ENCODE measurements at regions not wholly inside any gene's neighbourhood (a gene's known extent, or its start where the extent isn't known, plus 50 kb on each side); places are given as distances from the start of the nearest gene placed in this dataset.

DNA sequence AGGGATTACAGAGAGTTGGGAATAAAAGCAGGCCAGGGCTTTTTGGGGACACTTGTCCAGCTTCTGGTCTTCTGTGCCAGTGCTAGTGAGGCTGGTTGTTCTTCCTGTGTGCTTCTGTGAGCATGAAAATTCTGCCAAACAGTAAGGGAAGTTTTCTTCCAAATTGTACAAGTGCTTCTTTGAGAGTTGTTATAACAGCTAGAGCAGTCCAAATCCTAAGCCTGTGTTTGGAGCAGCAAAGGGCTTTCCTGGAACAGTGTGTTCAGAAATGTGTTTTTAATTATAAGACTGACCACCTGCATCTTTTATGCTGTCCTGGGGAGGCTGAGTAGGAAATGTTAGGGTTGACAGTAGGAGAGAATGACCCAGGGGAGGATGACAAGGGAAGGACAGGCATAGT, 223.0 kb upstream of the P2RY1 start:
- no peak for FAIRE-seq

DNA sequence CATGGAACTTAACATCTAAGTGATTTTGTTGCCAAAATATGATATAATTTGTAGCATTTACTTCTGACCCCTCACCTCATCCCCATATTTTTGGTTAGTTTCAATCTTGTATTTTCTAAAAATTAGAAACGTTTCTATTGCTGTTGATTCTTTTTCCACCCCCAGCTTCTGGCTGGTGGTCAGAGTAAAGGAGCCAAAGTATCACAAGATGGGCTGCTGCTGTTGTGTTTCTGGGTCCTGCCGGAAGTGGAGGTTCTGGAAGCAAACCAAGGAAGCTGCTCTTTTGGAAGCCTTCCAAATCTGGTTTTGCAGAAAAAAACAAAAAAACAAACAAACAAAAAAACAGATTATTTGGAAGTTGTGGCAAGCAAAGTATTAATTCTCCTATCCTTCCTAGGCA, 221.1 kb upstream of the P2RY1 start:
- no peak for TF ChIP-seq EZH2 (IDR thresholded peaks at IDR 0.05; ENCODE audit: low read length)
- TF ChIP-seq, protein P1, sequence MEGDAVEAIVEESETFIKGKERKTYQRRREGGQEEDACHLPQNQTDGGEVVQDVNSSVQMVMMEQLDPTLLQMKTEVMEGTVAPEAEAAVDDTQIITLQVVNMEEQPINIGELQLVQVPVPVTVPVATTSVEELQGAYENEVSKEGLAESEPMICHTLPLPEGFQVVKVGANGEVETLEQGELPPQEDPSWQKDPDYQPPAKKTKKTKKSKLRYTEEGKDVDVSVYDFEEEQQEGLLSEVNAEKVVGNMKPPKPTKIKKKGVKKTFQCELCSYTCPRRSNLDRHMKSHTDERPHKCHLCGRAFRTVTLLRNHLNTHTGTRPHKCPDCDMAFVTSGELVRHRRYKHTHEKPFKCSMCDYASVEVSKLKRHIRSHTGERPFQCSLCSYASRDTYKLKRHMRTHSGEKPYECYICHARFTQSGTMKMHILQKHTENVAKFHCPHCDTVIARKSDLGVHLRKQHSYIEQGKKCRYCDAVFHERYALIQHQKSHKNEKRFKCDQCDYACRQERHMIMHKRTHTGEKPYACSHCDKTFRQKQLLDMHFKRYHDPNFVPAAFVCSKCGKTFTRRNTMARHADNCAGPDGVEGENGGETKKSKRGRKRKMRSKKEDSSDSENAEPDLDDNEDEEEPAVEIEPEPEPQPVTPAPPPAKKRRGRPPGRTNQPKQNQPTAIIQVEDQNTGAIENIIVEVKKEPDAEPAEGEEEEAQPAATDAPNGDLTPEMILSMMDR (optimal IDR thresholded peaks at IDR 0.05 in 1 of 3, IDR thresholded peaks at IDR 0.05 in 1 of 3, conservative IDR thresholded peaks at IDR 0.05 in 1 of 3; ENCODE audit: extremely low read depth in 1 of 3, insufficient read depth in 2 of 3, low read length in 3 of 3), result no peak
- no peaks in the 10 kb centered on the region for H3K79me2 ChIP-seq (ENCODE audit: control insufficient read depth, insufficient read depth, low read length)
- FAIRE-seq (no peak), DNase-seq (ENCODE audit: low read depth, low spot score) (no peak)
- no peaks in the 10 kb centered on the region for H3K9me3 ChIP-seq (ENCODE audit: control insufficient read depth, low read depth, low read length)
- H3K9ac ChIP-seq (ENCODE audit: control insufficient read depth, extremely low read depth, insufficient read depth, low read length), result no peak overlapping the region
- no peaks in the 10 kb centered on the region for H3K4me1 ChIP-seq (ENCODE audit: control insufficient read depth, extremely low read depth, insufficient read depth, low read length)
- H3K27me3 ChIP-seq (ENCODE audit: control insufficient read depth, extremely low read depth, insufficient read depth, low read length), result no peaks in the 10 kb centered on the region
- H3K4me2 ChIP-seq (ENCODE audit: control insufficient read depth, extremely low read depth, insufficient read depth, low read depth, low read length), result no peak overlapping the region
- H3K36me3 ChIP-seq (ENCODE audit: control insufficient read depth in 2 of 2, extremely low read depth in 1 of 2, insufficient read depth in 2 of 2, low read length in 2 of 2), result no peaks in the 10 kb centered on the region
- H3K27ac ChIP-seq (ENCODE audit: control insufficient read depth, insufficient read depth, low read length), result no peak overlapping the region
- H4K20me1 ChIP-seq (ENCODE audit: control insufficient read depth, extremely low read depth, insufficient read depth, low read length), result no peaks in the 10 kb centered on the region
- no peak overlapping the region for H3K4me3 ChIP-seq (ENCODE audit: control insufficient read depth in 2 of 3, extremely low read depth in 1 of 3, insufficient read depth in 2 of 3, low read depth in 1 of 3, low read length in 3 of 3)
- H2AFZ ChIP-seq (ENCODE audit: control insufficient read depth, low read length), result no peak overlapping the region
- dilution Hi-C loops (cut with MboI; ENCODE audit: extremely low pct_ligation_motif_present, low sequenced_read_pairs), result no loop called here
- no peaks in the 10 kb centered on the region for H3K9me1 ChIP-seq (ENCODE audit: control insufficient read depth, extremely low read depth, insufficient read depth, low read length)

More for the DNA sequence above, 223.0 kb upstream of the P2RY1 start:
- no peaks in the 10 kb centered on the region for H3K36me3 ChIP-seq (ENCODE audit: control insufficient read depth in 2 of 2, extremely low read depth in 1 of 2, insufficient read depth in 2 of 2, low read length in 2 of 2)
- no peak overlapping the region for H3K4me2 ChIP-seq (ENCODE audit: control insufficient read depth, extremely low read depth, insufficient read depth, low read depth, low read length)
- no peak overlapping the region for H2AFZ ChIP-seq (ENCODE audit: control insufficient read depth, low read length)
- no peaks in the 10 kb centered on the region for H3K9me1 ChIP-seq (ENCODE audit: control insufficient read depth, extremely low read depth, insufficient read depth, low read length)
- no peaks in the 10 kb centered on the region for H3K4me1 ChIP-seq (ENCODE audit: control insufficient read depth, extremely low read depth, insufficient read depth, low read length)
- no peak overlapping the region for H3K4me3 ChIP-seq (ENCODE audit: control insufficient read depth in 2 of 3, extremely low read depth in 1 of 3, insufficient read depth in 2 of 3, low read depth in 1 of 3, low read length in 3 of 3)
- no peaks in the 10 kb centered on the region for H3K79me2 ChIP-seq (ENCODE audit: control insufficient read depth, insufficient read depth, low read length)
- no peaks in the 10 kb centered on the region for H3K9me3 ChIP-seq (ENCODE audit: control insufficient read depth, low read depth, low read length)
- dilution Hi-C loops (cut with MboI; ENCODE audit: extremely low pct_ligation_motif_present, low sequenced_read_pairs), result no loop called here
- no peak for TF ChIP-seq EZH2 (IDR thresholded peaks at IDR 0.05; ENCODE audit: low read length)
- TF ChIP-seq, protein P1 (optimal IDR thresholded peaks at IDR 0.05 in 1 of 3, IDR thresholded peaks at IDR 0.05 in 1 of 3, conservative IDR thresholded peaks at IDR 0.05 in 1 of 3; ENCODE audit: extremely low read depth in 1 of 3, insufficient read depth in 2 of 3, low read length in 3 of 3), result no peak
- no peak overlapping the region for H3K9ac ChIP-seq (ENCODE audit: control insufficient read depth, extremely low read depth, insufficient read depth, low read length)
- no peaks in the 10 kb centered on the region for H4K20me1 ChIP-seq (ENCODE audit: control insufficient read depth, extremely low read depth, insufficient read depth, low read length)
- no peak overlapping the region for H3K27ac ChIP-seq (ENCODE audit: control insufficient read depth, insufficient read depth, low read length)
- DNase-seq (ENCODE audit: low read depth, low spot score), result no peak
- H3K27me3 ChIP-seq (ENCODE audit: control insufficient read depth, extremely low read depth, insufficient read depth, low read length), result no peaks in the 10 kb centered on the region

All from keratinocyte (primary cell).